PFSK-1 (cell line): ENCODE measurements at regions not wholly inside any gene's neighbourhood (a gene's known extent, or its start where the extent isn't known, plus 50 kb on each side); places are given as distances from the start of the nearest gene placed in this dataset.

ENCODE experiments used
- FOXP2 ChIP-seq: optimal IDR thresholded peaks from 2 replicates; pipeline ENCODE3; 2011; ENCODE audit warnings: borderline replicate concordance, control low read depth, inconsistent platforms; ENCODE audit not compliant: insufficient read depth; ENCODE audit errors: extremely low read length, extremely low read depth
- POLR2AphosphoS5 ChIP-seq: IDR thresholded peaks from 2 replicates; pipeline ENCODE4 v1.6.1; 2012; ENCODE audit warnings: low read depth, mild to moderate bottlenecking, control low read depth, low read length, moderate library complexity
- SIN3A ChIP-seq: IDR thresholded peaks from 2 replicates; pipeline ENCODE4 v1.6.1; 2012; ENCODE audit warnings: mild to moderate bottlenecking, low read length, moderate library complexity, borderline replicate concordance; ENCODE audit not compliant: insufficient read depth
- TAF1 ChIP-seq: IDR thresholded peaks from 2 replicates; pipeline ENCODE4 v1.6.1; 2012; ENCODE audit warnings: low read length, control low read depth, borderline replicate concordance; ENCODE audit not compliant: insufficient read depth
- TF ChIP-seq, protein P1 (sequence below), 2 experiments: IDR thresholded peaks; 2 replicates each; pipeline versions ENCODE4 v1.6.1 to v1.8.0; 2011 to 2012; ENCODE audit warnings: low read depth in 2 of 2, low read length in 2 of 2, control low read depth in 1 of 2, inconsistent platforms in 1 of 2, mild to moderate bottlenecking in 1 of 2, moderate library complexity in 1 of 2; ENCODE audit not compliant: insufficient read depth in 1 of 2

DNA sequence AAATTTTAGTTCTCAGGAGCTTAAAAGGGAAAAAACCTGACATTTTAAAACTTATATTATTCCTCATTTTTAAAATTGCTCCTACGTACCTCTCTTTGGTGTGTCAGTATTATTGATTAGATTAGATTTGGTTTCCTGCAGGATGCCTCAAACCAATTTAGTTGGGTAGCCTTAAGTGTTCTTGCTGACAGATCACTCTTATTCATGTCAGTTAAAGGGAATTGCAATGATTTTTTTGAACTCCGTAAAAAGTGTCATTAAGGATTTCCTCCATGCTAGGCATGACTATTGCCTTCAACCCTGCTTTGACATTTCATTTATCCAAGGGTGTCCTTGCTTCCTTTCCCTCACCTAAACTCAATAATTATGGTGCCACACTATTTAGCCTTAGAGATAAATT lies 149.0 kb upstream of the CDH7 start:
- TF ChIP-seq, protein P1, sequence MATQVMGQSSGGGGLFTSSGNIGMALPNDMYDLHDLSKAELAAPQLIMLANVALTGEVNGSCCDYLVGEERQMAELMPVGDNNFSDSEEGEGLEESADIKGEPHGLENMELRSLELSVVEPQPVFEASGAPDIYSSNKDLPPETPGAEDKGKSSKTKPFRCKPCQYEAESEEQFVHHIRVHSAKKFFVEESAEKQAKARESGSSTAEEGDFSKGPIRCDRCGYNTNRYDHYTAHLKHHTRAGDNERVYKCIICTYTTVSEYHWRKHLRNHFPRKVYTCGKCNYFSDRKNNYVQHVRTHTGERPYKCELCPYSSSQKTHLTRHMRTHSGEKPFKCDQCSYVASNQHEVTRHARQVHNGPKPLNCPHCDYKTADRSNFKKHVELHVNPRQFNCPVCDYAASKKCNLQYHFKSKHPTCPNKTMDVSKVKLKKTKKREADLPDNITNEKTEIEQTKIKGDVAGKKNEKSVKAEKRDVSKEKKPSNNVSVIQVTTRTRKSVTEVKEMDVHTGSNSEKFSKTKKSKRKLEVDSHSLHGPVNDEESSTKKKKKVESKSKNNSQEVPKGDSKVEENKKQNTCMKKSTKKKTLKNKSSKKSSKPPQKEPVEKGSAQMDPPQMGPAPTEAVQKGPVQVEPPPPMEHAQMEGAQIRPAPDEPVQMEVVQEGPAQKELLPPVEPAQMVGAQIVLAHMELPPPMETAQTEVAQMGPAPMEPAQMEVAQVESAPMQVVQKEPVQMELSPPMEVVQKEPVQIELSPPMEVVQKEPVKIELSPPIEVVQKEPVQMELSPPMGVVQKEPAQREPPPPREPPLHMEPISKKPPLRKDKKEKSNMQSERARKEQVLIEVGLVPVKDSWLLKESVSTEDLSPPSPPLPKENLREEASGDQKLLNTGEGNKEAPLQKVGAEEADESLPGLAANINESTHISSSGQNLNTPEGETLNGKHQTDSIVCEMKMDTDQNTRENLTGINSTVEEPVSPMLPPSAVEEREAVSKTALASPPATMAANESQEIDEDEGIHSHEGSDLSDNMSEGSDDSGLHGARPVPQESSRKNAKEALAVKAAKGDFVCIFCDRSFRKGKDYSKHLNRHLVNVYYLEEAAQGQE (IDR thresholded peaks at IDR 0.05; ENCODE audit: insufficient read depth in 1 of 2, low read depth in 2 of 2, low read length in 2 of 2) = no peak
- TF ChIP-seq TAF1 = no peak
- TF ChIP-seq POLR2AphosphoS5 = no peak
- no peak for TF ChIP-seq FOXP2
- TF ChIP-seq SIN3A = no peak

- TF ChIP-seq POLR2AphosphoS5 (no peak), FOXP2 (no peak), TAF1 (no peak), SIN3A (no peak)
- TF ChIP-seq, protein P1 (IDR thresholded peaks at IDR 0.05; ENCODE audit: insufficient read depth in 1 of 2, low read depth in 2 of 2, low read length in 2 of 2) = no peak
These were observed 158.4 kb upstream of the CDH7 start for GRCh38 chr18:65592435-65592834.

DNA sequence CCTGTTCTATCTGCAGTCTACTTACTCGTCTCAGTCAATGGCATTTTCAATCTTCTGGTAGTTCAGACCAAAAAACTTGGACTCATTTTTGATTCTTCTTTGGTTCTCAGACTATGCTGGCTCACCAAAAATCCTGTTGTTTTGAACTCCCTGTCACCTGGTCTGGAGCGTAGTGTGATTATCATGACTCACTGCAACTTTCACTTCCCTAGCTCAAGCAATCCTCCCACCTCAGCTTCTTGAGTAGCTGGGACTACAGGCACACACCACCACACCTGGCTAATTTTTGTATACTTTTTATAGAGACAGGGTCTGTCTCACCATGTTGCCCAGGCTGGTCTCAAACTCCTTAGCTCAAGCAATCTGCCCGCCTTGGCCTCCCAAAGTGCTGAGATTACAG lies 163.3 kb upstream of the CDH7 start:
- no peak for TF ChIP-seq TAF1
- TF ChIP-seq POLR2AphosphoS5 = no peak
- TF ChIP-seq SIN3A = no peak

GRCh38 chr18:65568866-65569265 lies 181.9 kb upstream of the CDH7 start:
- no peak for TF ChIP-seq TAF1
- TF ChIP-seq POLR2AphosphoS5 = no peak
- TF ChIP-seq SIN3A = no peak
- no peak for TF ChIP-seq FOXP2
- TF ChIP-seq, protein P1 (IDR thresholded peaks at IDR 0.05; ENCODE audit: insufficient read depth in 1 of 2, low read depth in 2 of 2, low read length in 2 of 2) = no peak

GRCh38 chr18:65567372-65567771 lies 183.4 kb upstream of the CDH7 start:
- no peak for TF ChIP-seq TAF1
- TF ChIP-seq, protein P1 (IDR thresholded peaks at IDR 0.05; ENCODE audit: insufficient read depth in 1 of 2, low read depth in 2 of 2, low read length in 2 of 2) = no peak
- TF ChIP-seq FOXP2 = no peak
- no peak for TF ChIP-seq SIN3A
- TF ChIP-seq POLR2AphosphoS5 = no peak
